ENCODE measurements at regions not wholly inside any gene's neighbourhood (a gene's known extent, or its start where the extent isn't known, plus 50 kb on each side); places are given as distances from the start of the nearest gene placed in this dataset.

DNA sequence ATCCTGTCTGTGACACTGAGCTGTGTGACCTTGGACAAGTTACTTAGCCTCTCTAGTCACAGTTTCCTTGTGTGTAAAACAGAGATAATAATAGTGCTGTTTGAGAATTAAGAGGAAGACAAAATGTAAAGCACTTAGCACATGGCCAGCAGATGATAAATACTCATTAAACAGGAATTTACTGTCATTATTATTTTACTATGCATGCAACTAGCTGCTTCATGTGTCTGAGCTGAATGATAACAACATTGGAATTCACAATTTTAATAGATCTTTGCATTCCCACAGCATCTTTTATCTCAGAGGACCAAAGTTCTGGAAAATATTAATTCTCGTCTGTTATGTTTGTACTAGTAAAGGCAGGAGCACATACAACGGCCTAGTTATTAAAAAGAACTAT, 79.2 kb upstream of the TET2 start:
- TF ChIP-seq PATZ1 (CRISPR knock-in tag; IDR thresholded peaks at IDR 0.05; ENCODE audit: borderline replicate concordance): no peak
- TF ChIP-seq ZNF70 (CRISPR knock-in tag; IDR thresholded peaks at IDR 0.05): no peak
- no peak for TF ChIP-seq CREB5 (CRISPR knock-in tag; IDR thresholded peaks at IDR 0.05; ENCODE audit: low read depth)
- no peak for TF ChIP-seq TSHZ2 (CRISPR knock-in tag; IDR thresholded peaks at IDR 0.05)
- no peak for TF ChIP-seq ZFP3 (CRISPR knock-in tag; IDR thresholded peaks at IDR 0.05)
- TF ChIP-seq TCF4 (CRISPR knock-in tag; IDR thresholded peaks at IDR 0.05; ENCODE audit: borderline replicate concordance): no peak
- TF ChIP-seq BACH2 (CRISPR knock-in tag; IDR thresholded peaks at IDR 0.05; ENCODE audit: borderline replicate concordance): no peak
- TF ChIP-seq ESRRG (CRISPR knock-in tag; IDR thresholded peaks at IDR 0.05): no peak
- no peak for TF ChIP-seq ARNTL (CRISPR knock-in tag; IDR thresholded peaks at IDR 0.05; ENCODE audit: borderline replicate concordance, low read depth)
- no peak for TF ChIP-seq GLIS3 (CRISPR knock-in tag; IDR thresholded peaks at IDR 0.05)
- no peak for TF ChIP-seq ZFP30 (CRISPR knock-in tag; IDR thresholded peaks at IDR 0.05)
- TF ChIP-seq, protein P1, sequence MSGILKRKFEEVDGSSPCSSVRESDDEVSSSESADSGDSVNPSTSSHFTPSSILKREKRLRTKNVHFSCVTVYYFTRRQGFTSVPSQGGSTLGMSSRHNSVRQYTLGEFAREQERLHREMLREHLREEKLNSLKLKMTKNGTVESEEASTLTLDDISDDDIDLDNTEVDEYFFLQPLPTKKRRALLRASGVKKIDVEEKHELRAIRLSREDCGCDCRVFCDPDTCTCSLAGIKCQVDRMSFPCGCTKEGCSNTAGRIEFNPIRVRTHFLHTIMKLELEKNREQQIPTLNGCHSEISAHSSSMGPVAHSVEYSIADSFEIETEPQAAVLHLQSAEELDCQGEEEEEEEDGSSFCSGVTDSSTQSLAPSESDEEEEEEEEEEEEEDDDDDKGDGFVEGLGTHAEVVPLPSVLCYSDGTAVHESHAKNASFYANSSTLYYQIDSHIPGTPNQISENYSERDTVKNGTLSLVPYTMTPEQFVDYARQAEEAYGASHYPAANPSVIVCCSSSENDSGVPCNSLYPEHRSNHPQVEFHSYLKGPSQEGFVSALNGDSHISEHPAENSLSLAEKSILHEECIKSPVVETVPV (CRISPR knock-in tag; IDR thresholded peaks at IDR 0.05): no peak
- TF ChIP-seq RARB (CRISPR knock-in tag; IDR thresholded peaks at IDR 0.05): no peak

All from SK-N-SH treated with all-trans-retinoic acid at 6 μM for 48 hours (cell line).